SH-SY5Y (cell line): ENCODE measurements at regions not wholly inside any gene's neighbourhood (a gene's known extent, or its start where the extent isn't known, plus 50 kb on each side); places are given as distances from the start of the nearest gene placed in this dataset.

Source experiments
- GATA2 ChIP-seq: IDR thresholded peaks from 2 replicates; pipeline ENCODE4 v1.6.1; 2011; ENCODE audit warnings: mild to moderate bottlenecking, low read depth, low read length
- GATA3 ChIP-seq: IDR thresholded peaks from 2 replicates; pipeline ENCODE4 v1.6.1; 2011; ENCODE audit warnings: low read depth, mild to moderate bottlenecking, low read length, moderate library complexity

DNA sequence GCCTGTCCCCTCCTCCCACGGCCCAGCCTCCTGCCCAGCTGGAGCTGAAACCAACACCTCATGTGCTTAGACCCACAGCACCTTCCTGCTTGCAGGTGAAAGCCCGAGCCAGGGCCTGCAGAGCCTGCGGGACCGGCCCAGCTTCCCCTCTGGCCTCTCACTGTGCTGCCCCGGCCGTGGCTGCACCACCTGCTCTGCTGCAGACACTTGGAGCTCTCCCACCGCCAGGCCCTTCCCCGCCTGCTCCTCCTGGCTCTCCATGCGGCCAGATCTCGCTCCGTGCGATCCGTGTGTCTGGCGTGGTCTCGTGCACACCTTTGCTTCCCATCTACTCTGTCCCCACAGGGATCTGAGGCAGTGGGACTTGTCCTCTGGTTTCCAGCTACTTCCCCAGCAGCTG, 72.2 kb upstream of the FBRSL1 start:
- TF ChIP-seq GATA3 (no peak), GATA2 (no peak)

DNA sequence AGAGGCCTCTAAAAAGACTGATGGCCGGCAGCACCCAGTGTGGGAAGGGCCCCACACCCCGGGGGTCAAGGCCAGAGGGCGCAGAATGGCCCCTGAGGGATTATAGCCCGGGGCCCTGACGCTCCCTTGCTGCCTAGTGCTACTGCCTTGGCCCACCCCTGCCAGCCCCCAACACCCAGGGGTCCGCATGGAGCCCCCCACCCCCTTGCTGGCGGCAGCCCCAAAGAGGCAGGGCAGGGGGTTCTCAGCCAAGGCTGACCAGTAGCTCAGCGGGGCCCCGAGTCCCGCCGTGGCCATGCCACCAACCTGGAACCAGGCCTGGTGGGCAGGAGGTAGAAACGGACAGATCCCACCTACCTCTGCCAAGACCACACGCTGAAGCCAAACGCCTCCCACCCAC, 73.1 kb upstream of the FBRSL1 start:
- TF ChIP-seq GATA2 (no peak), GATA3 (no peak)

DNA sequence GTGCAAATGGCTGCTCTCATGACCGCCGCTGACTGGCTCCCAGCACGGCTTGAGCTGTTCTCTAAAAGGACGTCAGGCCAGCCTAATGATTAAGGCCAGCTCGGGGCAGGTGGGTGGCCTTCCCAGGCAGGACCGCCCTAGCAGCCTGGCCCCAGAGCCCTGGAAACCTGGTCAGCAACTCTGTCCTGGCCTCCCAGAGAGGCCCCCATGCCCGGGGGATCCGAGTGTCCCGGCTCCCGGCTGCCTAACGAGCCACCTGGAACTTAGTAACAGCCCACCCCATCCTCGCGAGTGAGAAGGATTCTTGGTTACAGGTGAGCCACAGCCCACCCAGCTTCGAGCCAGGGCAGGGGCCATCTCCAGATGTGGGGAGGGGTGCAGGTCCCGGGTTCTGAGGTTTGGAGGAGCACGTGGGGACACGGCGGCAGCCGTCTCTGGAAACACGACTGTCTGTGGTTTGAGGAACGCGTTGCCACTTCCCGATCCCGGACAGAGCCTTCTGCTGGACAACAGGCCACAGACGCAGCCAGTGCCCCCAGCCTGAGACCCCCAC, 73.8 kb upstream of the FBRSL1 start:
- no peak for TF ChIP-seq GATA3
- no peak for TF ChIP-seq GATA2

DNA sequence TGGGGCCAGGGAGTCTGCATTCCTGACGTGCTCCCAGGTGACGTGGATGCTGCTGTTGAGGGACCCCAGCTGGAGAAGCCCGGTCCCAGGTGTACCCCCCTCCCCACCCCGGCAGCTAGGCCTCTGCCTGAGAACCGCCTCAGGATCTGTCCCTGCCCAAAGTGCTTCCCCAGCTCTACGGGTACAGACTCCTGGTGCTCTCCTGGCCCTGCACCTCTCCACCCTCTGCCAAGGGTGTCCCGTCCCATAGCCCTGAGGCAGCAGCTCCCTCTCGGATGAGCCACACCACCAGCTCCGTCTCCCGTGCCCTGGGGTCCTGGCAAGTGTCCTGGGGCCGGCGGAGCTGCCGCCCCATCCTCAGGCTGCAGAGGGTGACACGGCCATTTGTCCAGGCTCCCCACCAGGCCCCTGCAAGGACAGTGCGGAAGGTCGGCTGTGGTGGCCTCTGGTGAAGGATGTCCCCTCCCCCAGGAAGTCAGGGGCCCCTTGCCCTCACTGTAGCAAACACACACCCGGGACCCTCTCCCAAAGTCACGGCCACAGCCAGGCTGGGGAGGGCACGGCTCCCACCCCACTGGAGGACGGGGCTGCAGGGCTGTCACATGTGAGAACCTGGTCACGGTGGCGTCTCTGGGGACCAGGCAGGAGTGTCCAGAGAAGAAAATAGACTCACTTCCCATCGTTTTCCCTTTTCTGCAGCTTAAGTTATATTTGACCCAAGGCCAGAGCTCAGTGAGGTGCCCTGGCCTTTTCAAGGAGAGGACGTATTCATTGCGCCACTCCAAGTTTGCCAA, 74.4 kb upstream of the FBRSL1 start:
- TF ChIP-seq GATA2 (no peak), GATA3 (no peak)

DNA sequence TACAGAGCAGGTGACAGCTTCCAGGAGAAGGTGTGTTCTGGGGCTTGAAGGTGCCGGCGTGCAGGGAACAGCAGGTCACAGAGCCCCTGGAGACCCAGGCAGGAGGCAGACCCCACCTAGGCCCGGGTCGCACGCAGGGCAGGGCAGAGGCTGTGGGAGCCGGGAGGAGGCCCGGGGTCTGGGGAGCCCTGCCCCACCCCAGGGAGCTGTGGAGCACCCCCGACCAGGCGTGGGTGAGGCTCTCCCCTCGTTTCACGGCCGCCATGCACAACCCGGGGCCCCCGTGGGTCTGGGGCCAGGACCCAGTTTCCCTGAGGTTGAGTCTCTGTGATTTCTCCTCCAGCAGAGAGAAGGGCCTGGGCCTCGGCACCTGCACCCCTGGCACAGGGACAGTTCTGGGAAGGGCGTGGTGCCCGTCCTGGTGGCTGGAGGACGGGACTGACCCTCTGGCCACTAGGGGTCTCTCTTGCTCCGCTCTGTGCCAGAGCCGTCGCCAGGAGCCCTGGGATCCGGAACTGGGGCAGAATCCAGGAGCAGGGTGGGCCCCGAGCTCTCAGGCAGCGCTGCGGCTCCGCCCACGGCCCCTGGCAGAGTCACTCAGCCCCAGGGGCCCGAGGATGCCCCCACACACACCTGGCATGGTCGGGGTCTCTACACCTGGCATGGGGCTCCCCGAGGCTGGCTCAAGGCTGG, 75.2 kb upstream of the FBRSL1 start:
- TF ChIP-seq GATA2: no peak
- TF ChIP-seq GATA3: no peak

DNA sequence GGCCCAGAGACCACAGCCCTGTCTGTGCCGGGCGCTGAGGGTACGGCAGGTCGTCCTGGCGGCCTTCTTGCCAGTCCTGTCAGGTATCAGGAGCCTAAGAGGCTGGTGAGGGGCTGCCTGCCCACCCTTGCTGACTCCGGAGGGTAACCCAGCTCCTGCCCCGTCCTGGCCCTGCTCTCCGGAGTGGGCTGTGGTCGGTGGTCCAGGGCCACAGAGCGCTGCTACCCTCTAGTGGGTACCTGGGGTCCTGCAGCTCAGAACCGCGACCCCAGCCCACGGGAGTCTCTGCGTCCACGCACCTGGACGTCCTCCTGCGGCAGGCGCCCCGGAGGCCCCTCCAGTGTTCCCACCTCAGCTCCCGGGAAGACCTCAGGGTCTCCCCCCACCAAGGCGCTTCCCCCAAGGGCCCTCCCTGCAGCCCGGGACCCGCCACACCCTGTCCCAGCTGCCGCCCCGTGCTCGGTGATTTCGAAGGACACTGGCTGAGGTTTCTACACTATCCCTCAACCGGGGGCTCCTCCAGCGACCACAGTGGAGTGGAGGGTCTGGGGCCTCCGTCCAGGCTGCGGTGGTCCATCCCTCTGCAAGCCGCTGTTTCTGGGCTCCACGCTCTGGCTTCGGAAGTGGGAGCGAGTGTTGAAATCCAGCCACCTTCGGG, 75.9 kb upstream of the FBRSL1 start:
- TF ChIP-seq GATA3 (no peak), GATA2 (no peak)

DNA sequence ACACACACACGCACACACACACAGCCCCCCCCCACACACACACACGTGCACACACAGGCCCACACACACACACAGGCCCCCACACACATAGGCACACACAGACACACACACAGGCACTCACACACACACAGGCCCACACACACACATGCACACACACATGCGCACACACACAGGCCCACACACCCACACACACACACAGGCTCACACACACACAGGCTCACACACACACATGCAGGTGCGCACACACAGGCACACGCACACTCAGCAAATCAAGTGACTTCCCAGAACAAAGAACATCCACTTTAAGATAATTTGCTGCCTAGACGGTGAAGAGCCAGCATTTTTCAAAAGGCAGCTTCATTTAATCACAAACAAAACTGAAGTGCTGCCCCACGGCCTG, 78.5 kb upstream of the FBRSL1 start:
- TF ChIP-seq GATA2 (no peak), GATA3 (no peak)

DNA sequence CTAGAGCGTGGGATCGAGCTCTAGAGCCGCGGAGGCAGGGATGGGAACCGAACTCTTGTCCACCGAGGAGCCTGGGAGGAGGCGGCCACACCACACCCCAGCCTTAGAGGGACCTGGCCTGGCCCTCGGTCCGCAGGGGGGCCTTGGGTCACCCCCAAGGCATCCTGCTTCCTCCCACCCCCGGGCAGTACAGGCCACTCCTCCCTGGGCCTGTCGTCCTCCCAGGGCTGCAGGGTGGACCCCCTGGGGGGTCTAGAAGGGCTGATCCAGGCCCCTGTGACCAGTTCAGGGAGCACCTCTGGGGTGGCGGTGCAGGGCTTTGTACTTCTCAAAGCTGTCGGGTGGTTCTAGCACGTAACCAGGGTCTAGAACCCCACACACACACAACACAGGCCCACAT, 79.1 kb upstream of the FBRSL1 start:
- TF ChIP-seq GATA2: no peak
- TF ChIP-seq GATA3: no peak

DNA sequence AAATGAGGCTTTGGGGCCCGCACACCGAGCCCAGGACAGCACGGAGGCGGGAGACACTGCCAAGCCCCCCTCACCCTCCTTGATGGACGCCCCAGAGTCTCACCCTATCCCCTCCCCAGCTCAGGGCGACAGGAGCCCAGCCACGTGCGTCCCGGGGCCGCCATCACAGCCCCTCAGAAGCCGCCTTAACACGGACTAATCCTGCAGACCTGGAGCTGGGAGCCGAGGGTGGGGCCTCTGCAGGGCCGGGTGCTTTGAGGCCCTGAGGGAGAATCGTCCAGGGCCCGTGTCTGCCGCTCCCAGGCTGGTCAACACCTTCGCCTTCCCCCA, 79.7 kb upstream of the FBRSL1 start:
- TF ChIP-seq GATA3: no peak

DNA sequence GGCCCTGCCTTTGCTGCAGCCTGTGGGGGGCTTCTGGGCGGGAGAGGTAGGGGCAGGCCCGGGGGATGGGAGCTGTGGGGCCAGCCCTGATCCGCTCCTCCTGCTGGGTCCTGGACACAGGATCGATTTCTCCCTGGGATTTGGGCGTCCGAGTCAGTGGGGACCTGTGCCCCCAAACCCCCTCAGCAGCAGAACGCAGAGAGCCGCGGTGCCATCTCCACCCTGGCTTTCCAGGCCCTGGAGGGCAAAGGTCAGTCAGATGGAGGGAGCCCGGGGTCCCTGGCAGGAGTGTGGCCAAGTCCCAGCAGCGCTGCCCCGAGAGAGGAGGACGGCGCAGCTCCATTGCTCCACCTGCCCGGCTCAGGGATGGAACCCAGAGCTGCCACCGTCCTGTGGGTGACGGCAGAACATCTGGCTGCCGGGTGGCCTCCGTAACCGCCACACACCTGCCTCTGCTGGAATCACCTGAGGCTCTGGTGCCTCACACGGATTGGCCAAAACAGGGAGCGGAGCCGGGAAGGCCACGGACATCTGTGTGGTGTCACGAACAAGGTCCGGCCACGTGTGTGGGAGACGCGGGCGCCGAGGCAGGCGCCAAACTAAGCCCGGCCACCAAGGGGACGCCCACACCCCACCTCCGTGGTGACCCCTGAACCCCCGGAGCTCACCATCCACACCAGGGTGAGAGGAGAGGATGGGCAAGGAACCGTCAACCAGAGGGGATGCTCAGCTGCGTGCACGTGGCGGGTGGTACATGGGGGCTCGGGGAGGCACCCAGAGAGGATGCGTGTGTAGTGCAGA, 80.3 kb upstream of the FBRSL1 start:
- TF ChIP-seq GATA3: no peak
- TF ChIP-seq GATA2: no peak

DNA sequence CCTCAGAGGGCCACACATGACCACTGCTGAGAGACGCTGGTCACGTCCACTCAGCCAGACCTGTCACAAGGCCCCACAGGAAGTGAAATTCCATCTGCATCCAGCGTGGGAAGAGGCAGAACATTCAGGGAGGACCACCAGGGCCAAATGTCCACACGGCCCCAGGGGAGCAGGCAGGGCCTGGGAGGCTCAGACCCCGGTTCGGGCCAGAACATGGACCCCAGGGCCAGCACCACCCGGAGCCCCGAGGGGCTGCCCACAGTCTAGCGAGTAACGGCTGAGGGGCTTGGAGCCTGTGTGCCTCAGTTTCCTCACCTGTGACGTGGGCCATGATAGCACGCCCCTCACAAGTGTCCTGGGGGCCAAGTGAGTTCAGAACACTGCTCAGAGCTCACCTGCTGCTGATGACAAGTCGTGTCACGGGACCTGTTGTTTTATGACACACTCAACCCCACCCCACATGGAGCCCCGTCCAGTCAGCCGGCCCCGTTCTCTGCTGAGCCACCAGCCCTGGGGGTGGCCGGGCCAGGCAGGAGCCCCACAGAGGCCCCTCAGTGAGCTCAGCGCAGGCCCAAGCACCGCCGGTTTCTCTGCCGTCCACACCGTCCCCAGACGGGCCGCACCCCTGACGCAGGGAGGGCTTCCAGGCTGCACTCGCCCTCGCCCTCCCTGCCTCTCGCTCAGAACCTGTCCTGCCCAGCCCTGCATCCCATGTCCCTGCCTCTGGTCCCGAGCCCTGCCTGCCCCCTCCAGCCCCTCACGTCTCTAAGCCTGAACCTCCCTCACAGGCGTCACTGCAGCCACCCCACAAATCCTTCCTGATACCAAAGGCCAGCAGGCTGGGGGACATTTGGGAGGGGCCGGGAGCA, 79.5 kb upstream of the GALNT9 start:
- TF ChIP-seq GATA2 (no peak), GATA3 (no peak)

DNA sequence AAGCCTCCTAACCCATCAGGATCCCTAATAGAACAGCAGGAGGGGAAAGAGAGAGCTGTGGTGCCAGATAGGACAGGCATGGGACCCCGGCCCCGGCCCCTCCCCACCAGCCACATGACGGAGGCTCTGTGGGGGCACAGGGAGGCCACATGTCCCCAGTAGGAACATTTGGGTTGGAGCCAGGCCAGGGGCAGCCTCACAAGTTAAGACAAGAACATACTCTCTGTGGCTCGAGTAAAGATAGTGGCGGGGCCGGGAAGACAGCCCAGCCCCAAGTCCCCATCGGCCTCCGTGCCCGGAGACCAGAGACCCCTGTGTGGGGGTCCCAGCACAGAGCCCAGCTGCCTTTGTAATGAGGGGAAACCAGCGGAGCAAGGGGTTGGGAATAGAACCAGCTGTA, 78.6 kb upstream of the GALNT9 start:
- no peak for TF ChIP-seq GATA3
- no peak for TF ChIP-seq GATA2

DNA sequence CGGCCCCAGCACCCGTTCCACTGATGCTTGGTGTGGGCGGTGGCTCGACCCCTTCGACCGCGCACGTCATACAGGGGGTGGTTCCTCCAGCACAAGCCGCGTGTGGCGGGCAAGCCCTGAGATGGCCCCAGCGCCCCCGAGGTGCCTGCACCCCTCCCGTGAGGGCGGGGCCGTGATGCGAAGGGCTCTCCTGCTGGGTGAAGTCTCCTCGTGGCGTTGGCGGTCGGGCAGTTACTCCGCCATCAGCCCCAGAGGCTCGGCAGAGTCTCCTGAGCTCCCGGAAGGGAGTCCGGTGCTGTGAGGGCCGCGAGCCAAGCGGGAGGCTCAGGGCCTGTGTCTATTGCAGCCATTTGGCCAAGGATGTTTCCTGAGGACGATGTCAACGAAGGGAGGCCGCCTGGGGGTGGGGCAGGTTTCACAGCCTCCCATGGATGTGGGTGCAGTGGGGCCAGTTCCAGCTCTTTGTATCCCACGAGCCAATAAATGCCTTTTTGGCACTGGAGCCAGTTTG, 78.1 kb upstream of the GALNT9 start:
- TF ChIP-seq GATA2: no peak
- no peak for TF ChIP-seq GATA3
